ENCODE measurements at regions not wholly inside any gene's neighbourhood (a gene's known extent, or its start where the extent isn't known, plus 50 kb on each side); places are given as distances from the start of the nearest gene placed in this dataset.

DNA sequence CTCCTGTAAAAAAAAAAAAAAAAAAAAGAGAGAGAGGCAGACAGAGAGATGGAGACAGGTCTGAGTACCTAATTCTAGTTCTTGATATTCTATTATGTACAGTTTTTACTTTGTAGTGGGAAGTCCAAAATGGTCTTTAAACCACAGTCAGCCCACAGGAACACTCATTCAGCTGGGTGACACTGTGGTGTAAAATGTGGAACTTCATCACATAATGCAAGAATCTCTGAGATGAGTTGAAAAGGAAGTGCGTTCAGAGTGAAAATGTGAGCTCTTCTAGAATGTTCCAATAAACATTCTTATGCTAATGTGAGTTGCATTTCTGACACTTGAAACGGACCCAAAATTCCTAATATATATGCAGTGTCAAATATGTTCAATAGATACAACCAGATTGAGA, 972.1 kb downstream of the CDH11 start:
- Histone ChIP-seq H3K27ac (no peak overlapping the region), H3K4me3 (no peak overlapping the region)
- TF ChIP-seq, protein P1, sequence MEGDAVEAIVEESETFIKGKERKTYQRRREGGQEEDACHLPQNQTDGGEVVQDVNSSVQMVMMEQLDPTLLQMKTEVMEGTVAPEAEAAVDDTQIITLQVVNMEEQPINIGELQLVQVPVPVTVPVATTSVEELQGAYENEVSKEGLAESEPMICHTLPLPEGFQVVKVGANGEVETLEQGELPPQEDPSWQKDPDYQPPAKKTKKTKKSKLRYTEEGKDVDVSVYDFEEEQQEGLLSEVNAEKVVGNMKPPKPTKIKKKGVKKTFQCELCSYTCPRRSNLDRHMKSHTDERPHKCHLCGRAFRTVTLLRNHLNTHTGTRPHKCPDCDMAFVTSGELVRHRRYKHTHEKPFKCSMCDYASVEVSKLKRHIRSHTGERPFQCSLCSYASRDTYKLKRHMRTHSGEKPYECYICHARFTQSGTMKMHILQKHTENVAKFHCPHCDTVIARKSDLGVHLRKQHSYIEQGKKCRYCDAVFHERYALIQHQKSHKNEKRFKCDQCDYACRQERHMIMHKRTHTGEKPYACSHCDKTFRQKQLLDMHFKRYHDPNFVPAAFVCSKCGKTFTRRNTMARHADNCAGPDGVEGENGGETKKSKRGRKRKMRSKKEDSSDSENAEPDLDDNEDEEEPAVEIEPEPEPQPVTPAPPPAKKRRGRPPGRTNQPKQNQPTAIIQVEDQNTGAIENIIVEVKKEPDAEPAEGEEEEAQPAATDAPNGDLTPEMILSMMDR (IDR thresholded peaks at IDR 0.05) = no peak
- DNase-seq (ENCODE audit: low spot score) = no peak

DNA sequence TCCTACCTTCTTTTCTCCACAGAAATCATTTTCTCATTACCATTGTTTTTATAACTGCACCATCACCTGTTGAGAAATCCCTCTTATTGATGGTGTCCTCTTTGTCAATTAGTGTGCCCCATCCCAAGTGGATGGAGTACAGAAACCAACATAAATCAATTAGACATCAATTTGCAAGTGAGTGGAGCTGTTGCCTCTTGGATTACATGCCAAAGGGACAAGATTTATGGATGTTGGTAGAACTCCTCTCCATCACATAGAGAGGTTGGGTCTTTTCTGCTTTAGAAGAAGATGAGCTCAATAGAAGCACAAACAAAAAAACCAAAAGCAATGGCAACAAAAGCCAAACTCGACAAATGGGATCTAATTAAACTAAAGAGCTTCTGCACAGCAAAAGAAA, 973.5 kb downstream of the CDH11 start:
- no peak overlapping the region for H3K4me3 ChIP-seq
- TF ChIP-seq, protein P1 (IDR thresholded peaks at IDR 0.05) = no peak
- no peak for DNase-seq (ENCODE audit: low spot score)
- H3K27ac ChIP-seq = no peak overlapping the region

DNA sequence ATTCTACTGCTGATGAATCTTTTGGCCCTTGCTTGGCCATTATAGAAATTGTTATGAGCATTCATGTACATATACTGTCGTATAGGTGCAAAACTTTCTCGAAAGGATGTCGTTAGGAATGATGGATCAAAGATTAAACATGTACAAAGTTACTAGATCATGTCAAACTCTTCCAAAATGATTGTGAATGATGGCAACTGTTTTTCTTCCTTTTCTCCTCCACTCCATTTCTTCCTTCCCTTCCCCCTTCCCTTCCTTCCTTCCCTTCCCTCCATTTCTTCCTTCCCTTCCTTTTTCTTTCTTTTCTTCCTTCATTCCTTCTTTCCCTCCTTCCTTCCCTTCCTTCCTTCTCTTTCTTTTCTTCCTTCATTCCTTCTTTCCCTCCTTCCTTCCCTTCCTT, 973.9 kb downstream of the CDH11 start:
- no peak for DNase-seq (ENCODE audit: low spot score)
- Histone ChIP-seq H3K4me3 (no peak overlapping the region), H3K27ac (no peak overlapping the region)
- TF ChIP-seq, protein P1 (IDR thresholded peaks at IDR 0.05) = no peak

DNA sequence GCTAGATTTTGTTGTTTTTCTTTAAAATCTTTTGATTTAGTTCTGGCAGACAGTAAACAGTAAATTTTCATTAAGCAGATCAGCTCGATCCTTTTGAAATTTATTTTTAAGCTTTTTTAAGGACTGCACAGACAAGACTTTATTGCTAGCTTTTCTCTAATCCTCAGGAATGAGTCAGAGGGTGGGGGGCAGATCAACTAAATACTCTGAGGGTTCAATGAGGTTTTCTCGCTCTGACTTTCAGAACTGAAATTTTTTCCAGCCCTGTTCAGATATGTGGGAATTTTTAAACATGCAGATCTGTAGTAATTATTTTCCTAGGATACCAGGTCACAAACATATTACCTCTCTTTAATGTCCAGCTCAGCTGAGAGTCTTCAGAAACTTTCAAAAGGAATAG, 977.2 kb downstream of the CDH11 start:
- Histone ChIP-seq H3K27ac (no peak overlapping the region), H3K4me3 (no peak overlapping the region)
- DNase-seq (ENCODE audit: low spot score) = no peak
- TF ChIP-seq, protein P1 (IDR thresholded peaks at IDR 0.05) = no peak

DNA sequence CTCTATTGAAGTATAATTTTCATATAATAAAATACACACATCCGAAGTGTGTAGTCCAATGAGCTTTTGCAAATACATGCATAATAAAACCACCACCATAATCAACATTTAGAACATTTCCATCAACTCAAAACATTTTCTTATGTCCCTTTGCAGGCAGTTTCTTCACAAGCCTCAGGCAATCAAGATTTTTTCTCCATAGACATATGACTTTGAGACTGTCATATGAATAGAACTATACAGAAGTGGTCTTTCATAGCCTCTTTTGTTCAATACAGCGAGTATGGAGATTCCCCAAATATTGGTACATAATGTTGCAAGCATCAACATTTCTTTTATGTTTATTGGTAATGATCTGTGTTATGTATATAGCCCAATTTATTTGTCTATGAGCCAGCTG, 983.2 kb downstream of the CDH11 start:
- no peak for DNase-seq (ENCODE audit: low spot score)
- TF ChIP-seq, protein P1 (IDR thresholded peaks at IDR 0.05) = no peak
- H3K27ac ChIP-seq = no peak overlapping the region
- H3K4me3 ChIP-seq = no peak overlapping the region

DNA sequence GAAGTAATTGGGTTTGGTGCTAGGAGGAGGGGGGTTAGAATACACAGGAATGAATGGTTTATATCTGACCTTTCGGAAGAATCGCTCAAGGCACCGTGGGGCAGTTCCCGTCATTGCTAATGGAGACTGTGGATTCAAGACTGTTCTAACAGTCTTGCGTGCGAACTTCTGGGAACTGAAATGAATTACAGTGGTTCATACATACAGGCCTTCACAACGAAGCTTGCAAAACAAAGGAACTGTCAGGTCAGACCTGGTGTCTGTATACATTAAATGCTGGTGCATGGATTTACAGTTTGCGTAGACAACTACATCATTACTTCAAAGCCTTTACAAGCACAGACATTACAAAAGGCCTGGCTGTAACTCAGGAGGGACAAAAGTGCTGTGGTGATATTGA, 983.9 kb downstream of the CDH11 start:
- no peak overlapping the region for H3K27ac ChIP-seq
- H3K4me3 ChIP-seq = no peak overlapping the region
- TF ChIP-seq, protein P1 (IDR thresholded peaks at IDR 0.05) = no peak
- no peak for DNase-seq (ENCODE audit: low spot score)

DNA sequence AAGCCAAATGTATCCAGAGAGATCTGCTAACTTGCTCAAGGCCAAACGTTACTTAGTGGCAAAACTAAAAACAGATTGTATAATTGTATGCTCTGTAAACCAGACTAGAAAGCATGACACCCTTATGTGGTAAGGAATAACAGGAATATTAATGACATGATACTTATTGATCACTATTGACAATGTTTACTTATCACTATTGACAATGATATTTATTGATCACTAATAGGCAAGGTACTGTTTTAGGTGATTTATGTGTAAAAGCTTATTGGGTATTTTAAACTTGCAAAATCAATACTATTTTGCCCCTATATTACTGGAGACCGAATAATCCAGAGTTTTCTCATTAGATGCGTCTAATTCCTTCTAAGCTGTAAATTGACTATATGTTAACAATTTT, 985.1 kb downstream of the CDH11 start:
- Histone ChIP-seq H3K4me3 (no peak overlapping the region), H3K27ac (no peak overlapping the region)
- TF ChIP-seq, protein P1 (IDR thresholded peaks at IDR 0.05) = no peak
- no peak for DNase-seq (ENCODE audit: low spot score)
